Keratinocyte (primary cell): ENCODE measurements at regions not wholly inside any gene's neighbourhood (a gene's known extent, or its start where the extent isn't known, plus 50 kb on each side); places are given as distances from the start of the nearest gene placed in this dataset.

ENCODE experiments used
- EZH2 ChIP-seq: IDR thresholded peaks from one replicate; pipeline ENCODE4 v1.6.1; 2012; ENCODE audit warnings: inconsistent platforms, mild to moderate bottlenecking, low read length, moderate library complexity
- TF ChIP-seq, protein P1 (sequence below), 3 experiments: IDR thresholded peaks in 1 of 3; conservative IDR thresholded peaks in 1 of 3; optimal IDR thresholded peaks in 1 of 3; 2 replicates in 2 of 3; 3 replicates in 1 of 3; pipeline versions ENCODE3 to v1.5.1; 2011; ENCODE audit warnings: low read length in 3 of 3, mild to moderate bottlenecking in 3 of 3, moderate library complexity in 2 of 3, control low read depth in 1 of 3, inconsistent platforms in 1 of 3; ENCODE audit not compliant: insufficient read depth in 2 of 3; ENCODE audit errors: extremely low read depth in 1 of 3

DNA sequence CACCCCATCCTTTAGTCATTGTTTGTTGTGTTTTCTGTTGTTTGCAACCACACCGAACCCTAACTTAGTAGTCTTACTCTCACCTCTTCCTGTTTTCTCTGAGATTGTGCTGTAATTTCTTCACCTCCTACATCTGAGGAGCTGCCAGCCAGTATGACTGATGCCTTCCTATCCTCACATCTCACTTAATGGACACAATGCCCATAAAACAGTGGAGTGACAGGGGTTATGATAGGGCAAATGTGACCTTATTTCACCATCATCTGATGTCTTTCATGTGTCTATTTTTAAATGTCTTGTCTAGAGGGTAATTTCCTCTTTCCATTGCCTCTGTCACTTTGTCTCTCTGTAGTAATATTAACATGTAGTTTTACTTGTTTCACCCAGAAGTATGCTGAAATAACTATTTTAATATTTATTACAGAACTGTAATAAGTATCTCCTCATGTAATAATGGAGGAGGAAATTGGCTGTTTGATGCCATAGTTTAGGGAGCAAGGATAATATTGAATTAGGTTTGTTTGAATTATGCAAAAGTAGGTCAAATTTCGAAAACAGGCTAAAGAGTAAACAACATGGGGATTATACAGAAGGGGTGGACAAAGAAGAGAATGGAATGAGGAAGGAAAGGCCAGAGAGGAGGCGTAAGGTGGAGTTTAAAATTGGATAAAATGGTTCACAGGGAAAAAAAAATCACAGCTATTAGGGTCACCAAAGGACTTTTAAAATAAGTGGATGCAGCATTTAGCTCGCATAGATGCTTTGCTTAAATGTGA lies 103.5 kb upstream of the SPRY2 start:
- TF ChIP-seq EZH2, result no peak
- TF ChIP-seq, protein P1, sequence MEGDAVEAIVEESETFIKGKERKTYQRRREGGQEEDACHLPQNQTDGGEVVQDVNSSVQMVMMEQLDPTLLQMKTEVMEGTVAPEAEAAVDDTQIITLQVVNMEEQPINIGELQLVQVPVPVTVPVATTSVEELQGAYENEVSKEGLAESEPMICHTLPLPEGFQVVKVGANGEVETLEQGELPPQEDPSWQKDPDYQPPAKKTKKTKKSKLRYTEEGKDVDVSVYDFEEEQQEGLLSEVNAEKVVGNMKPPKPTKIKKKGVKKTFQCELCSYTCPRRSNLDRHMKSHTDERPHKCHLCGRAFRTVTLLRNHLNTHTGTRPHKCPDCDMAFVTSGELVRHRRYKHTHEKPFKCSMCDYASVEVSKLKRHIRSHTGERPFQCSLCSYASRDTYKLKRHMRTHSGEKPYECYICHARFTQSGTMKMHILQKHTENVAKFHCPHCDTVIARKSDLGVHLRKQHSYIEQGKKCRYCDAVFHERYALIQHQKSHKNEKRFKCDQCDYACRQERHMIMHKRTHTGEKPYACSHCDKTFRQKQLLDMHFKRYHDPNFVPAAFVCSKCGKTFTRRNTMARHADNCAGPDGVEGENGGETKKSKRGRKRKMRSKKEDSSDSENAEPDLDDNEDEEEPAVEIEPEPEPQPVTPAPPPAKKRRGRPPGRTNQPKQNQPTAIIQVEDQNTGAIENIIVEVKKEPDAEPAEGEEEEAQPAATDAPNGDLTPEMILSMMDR (optimal IDR thresholded peaks at IDR 0.05 in 1 of 3, IDR thresholded peaks at IDR 0.05 in 1 of 3, conservative IDR thresholded peaks at IDR 0.05 in 1 of 3; ENCODE audit: extremely low read depth in 1 of 3, insufficient read depth in 2 of 3, low read length in 3 of 3), result no peak
